Pancreas (tissue), 10 donors: ENCODE measurements at regions not wholly inside any gene's neighbourhood (a gene's known extent, or its start where the extent isn't known, plus 50 kb on each side); places are given as distances from the start of the nearest gene placed in this dataset.

Experiments
- ATAC-seq, 4 donors: fragments of 200-7000 bp; cut with Tn5 transposase; one replicate each; pipeline versions ENCODE4 v1.8.0 to v1.9.1; 2020; ENCODE audit warnings: mild to moderate bottlenecking in 4 of 4, moderate library complexity in 4 of 4
- DNase-seq, 6 donors: peaks; one replicate each; pipeline ENCODE4 v3.0.0-alpha.2; 2020
- FAIRE-seq: peaks from 2 replicates; lab custom pipeline; 2012; peaks lifted over from hg19 to GRCh38; lab: Jason Lieb, UNC
- H3K27ac ChIP-seq, 4 donors: fragments of 200-600 bp; sonication (generic); 1 replicate in 3 of 4; 2 replicates in 1 of 4; pipeline versions ENCODE4 v1.5.0 to v1.8.0; 2020
- H3K27me3 ChIP-seq, 4 donors: fragments of 200-600 bp; one replicate each; pipeline ENCODE4 v1.8.0; 2021
- H3K36me3 ChIP-seq, 3 donors: fragments of 200-600 bp; sonication (generic) in 1 of 3; one replicate each; pipeline versions ENCODE4 v1.5.0 to v1.8.0; 2020 to 2021
- H3K4me1 ChIP-seq, 3 donors: fragments of 200-600 bp; one replicate each; pipeline ENCODE4 v1.8.0; 2021
- H3K4me3 ChIP-seq, 4 donors: fragments of 200-600 bp; sonication (generic) in 2 of 4; one replicate each; pipeline versions ENCODE4 v1.5.0 to v1.8.0; 2020 to 2021
- H3K9me3 ChIP-seq, 4 donors: fragments of 200-600 bp; one replicate each; pipeline ENCODE4 v1.8.0; 2021
- CTCF ChIP-seq, 4 donors: fragments of 200-600 bp; sonication (generic) in 3 of 4; IDR thresholded peaks; one replicate each; pipeline versions ENCODE4 v1.5.0 to v1.8.0; 2021; ENCODE audit warnings: antibody characterized with exemption in 4 of 4
- WGBS, 2 donors: extraction: QIAGEN DNeasy Blood & Tissue Kit; methylation state at CpG; one replicate each; pipeline ENCODE4 v1.1.7; 2013; 5-methylcytosine and 5-hydroxymethylcytosine counted together
- intact Hi-C, 3 donors: fragments of 100-400 bp; cut with DNase I; formaldehyde crosslinking; loops; one replicate each; pipeline versions ENCODE4 v1.11.1 to v1.14.2; 2022
- donor health status: healthy with polysubstance abuse.
- donor health status: DM: no; HTN: no; CAD: no; lungs with moderate emphysema.
- donor health status: DM: no; HTN: no; CAD: no.
- donor health status: control.
- donor health status: control.
- donor health status: Bipolar disorder and iron deficiency.
- donor health status: DM: yes; HTN: yes; CAD: no.
- donor health status: DM: no; HTN: no; CAD: no.
- donor health status: DM: no; HTN: no; CAD: no.
- donor health status: DM: yes; HTN: yes; CAD: no.

- TF ChIP-seq CTCF (IDR thresholded peaks at IDR 0.05), result no peak
Measured at GRCh38 chr13:99903140-99903539, 68.4 kb downstream of the ZIC5 start.

GRCh38 chr13:99902657-99903056 lies 68.9 kb downstream of the ZIC5 start:
- Histone ChIP-seq H3K27ac (no peak overlapping the region), H3K4me1 (no peaks in the 10 kb centered on the region), H3K4me3 (no peak overlapping the region), H3K36me3 (no peaks in the 10 kb centered on the region), H3K27me3 (no peaks in the 10 kb centered on the region), H3K9me3 (no peaks in the 10 kb centered on the region)
- ATAC-seq (no peak), FAIRE-seq (no peak), DNase-seq (no peak)
- intact Hi-C loops, result no loop called here
- TF ChIP-seq CTCF (IDR thresholded peaks at IDR 0.05), result no peak
- WGBS, 2 donors, result 84 to 88% methylated on average over 4 of the region's 4 CpGs

More at GRCh38 chr13:99903140-99903539, 68.4 kb downstream of the ZIC5 start:
- WGBS, 2 donors, result 78 to 80% methylated on average over 7 of the region's 7 CpGs
- Histone ChIP-seq H3K4me1 (no peaks in the 10 kb centered on the region), H3K36me3 (no peaks in the 10 kb centered on the region), H3K4me3 (no peak overlapping the region), H3K27ac (no peak overlapping the region), H3K27me3 (no peaks in the 10 kb centered on the region), H3K9me3 (no peaks in the 10 kb centered on the region)
- no peak for FAIRE-seq
- no peak for ATAC-seq
- DNase-seq, result no peak
- intact Hi-C loops, result no loop called here

- FAIRE-seq, result no peak
Measured at GRCh38 chr13:99900960-99901359, 70.6 kb downstream of the ZIC5 start.

GRCh38 chr13:99898421-99898820 lies 73.1 kb downstream of the ZIC5 start:
- peaks cover 0 to 11% (median 2%) of the 10 kb centered on the region in 4 donors for H3K27me3 ChIP-seq
- H3K9me3 ChIP-seq, result no peaks in the 10 kb centered on the region
- ATAC-seq (no peak), DNase-seq (no peak), FAIRE-seq (no peak)
- no peak overlapping the region for H3K4me3 ChIP-seq
- intact Hi-C loops, result no loop called here
- no peaks in the 10 kb centered on the region for H3K36me3 ChIP-seq
- peaks cover 0 to 3% (median 0%) of the 10 kb centered on the region in 3 donors for H3K4me1 ChIP-seq
- TF ChIP-seq CTCF (IDR thresholded peaks at IDR 0.05), result no peak
- no peak overlapping the region for H3K27ac ChIP-seq
- 69 to 83% methylated on average over 7 of the region's 7 CpGs for WGBS, 2 donors

More at GRCh38 chr13:99900960-99901359, 70.6 kb downstream of the ZIC5 start:
- Histone ChIP-seq H3K27me3 (peaks cover 0 to 5% (median 2%) of the 10 kb centered on the region in 4 donors), H3K36me3 (no peaks in the 10 kb centered on the region), H3K27ac (no peak overlapping the region), H3K9me3 (no peaks in the 10 kb centered on the region), H3K4me3 (no peak overlapping the region), H3K4me1 (no peaks in the 10 kb centered on the region)
- no peak for TF ChIP-seq CTCF (IDR thresholded peaks at IDR 0.05)
- ATAC-seq (no peak), DNase-seq (no peak)
- WGBS, 2 donors, result 82 to 90% methylated on average over 8 of the region's 8 CpGs
- intact Hi-C loops, result no loop called here

- H3K9me3 ChIP-seq, result no peaks in the 10 kb centered on the region
- no peak overlapping the region for H3K4me3 ChIP-seq
- H3K36me3 ChIP-seq, result no peaks in the 10 kb centered on the region
- ATAC-seq, result no peak
- WGBS, 2 donors, result 83 to 86% methylated on average over 7 of the region's 7 CpGs
- intact Hi-C loops, result no loop called here
- H3K27me3 ChIP-seq, result peaks cover 0 to 11% (median 2%) of the 10 kb centered on the region in 4 donors
- no peak overlapping the region for H3K27ac ChIP-seq
- no peak for FAIRE-seq
- no peak for TF ChIP-seq CTCF (IDR thresholded peaks at IDR 0.05)
- no peak for DNase-seq
- peaks cover 0 to 3% (median 0%) of the 10 kb centered on the region in 3 donors for H3K4me1 ChIP-seq
Measured at GRCh38 chr13:99897076-99897440, 74.5 kb downstream of the ZIC5 start.
